ENCODE measurements at regions not wholly inside any gene's neighbourhood (a gene's known extent, or its start where the extent isn't known, plus 50 kb on each side); places are given as distances from the start of the nearest gene placed in this dataset.
"Not testable (repeated sequence)": the region's sequence is repeated elsewhere in the genome, so short reads cannot be mapped to it uniquely, and the experiment has no call there.

DNA sequence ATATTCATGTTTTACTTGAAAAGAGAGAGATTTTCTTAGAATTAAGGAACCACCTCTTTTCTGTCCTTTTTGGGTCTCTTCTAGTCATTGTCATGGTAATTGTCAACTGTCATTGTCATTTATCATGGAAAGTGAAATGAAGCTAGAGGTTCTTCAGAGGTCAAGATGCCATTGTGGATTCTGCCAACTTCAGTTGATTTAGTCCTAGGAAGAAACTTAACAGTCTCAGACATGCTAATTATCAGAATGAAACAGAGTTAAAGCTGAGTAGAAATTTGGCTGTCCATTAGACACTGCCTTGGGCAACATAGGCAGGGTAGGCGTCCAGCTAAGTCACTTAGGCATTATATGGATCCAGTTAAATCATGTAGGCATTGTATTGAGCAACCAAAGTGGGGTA, 796.1 kb upstream of the ADGRL3 start:
- Histone ChIP-seq H2AFZ (no peak overlapping the region), H3K4me1 (ENCODE audit: insufficient read depth) (no peaks in the 10 kb centered on the region), H4K20me1 (ENCODE audit: insufficient read depth) (no peaks in the 10 kb centered on the region), H3K36me3 (ENCODE audit: low read depth) (no peaks in the 10 kb centered on the region), H3K27me3 (replicated peaks; ENCODE audit: insufficient read depth) (no peaks in the 10 kb centered on the region), H3K79me2 (ENCODE audit: insufficient read depth) (no peaks in the 10 kb centered on the region), H3K4me2 (ENCODE audit: unreplicated experiment) (no peak overlapping the region), H3F3A (ENCODE audit: insufficient read depth) (no peaks in the 10 kb centered on the region), H3K9me2 (ENCODE audit: insufficient read depth) (no peaks in the 10 kb centered on the region), H3K27ac (no peak overlapping the region), H3K9me3 (ENCODE audit: low read depth) (no peaks in the 10 kb centered on the region), H3K4me3 (no peak overlapping the region), H3K9ac (no peak overlapping the region)
- 0% methylated on average over 1 of the region's 1 CpG for WGBS, 2 experiments (ENCODE audit: low coverage in 1 of 2, low lambda C conversion rate in 2 of 2, missing lambda C conversion rate in 2 of 2)
- in situ Hi-C loops (cut with MboI), result no loop called here
- TF ChIP-seq EZH2phosphoT487 (IDR thresholded peaks at IDR 0.05; ENCODE audit: insufficient read depth, low read depth) (no peak), EZH2 (IDR thresholded peaks at IDR 0.05; ENCODE audit: insufficient read depth, poor library complexity, severe bottlenecking) (no peak)
- DNase-seq, result no peak

DNA sequence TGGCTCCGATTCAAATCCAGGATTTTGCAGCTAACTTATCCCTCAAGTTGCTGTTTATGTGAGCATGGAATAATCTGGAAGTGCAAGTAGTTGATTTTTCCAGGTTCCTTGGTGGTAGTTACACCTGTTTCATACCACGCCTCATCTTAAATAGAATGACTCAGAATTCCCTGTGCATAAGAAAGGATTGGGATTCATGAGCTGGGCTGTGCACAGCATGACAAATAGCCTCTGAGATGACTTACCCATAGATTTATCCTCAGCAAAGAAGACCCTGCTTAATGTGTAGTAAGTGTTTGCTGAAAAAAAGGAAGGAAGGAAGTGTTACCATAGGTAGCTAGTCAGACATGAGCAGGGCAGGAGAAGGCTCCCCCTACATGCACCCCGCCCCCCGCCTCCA, 777.7 kb upstream of the ADGRL3 start:
- no peaks in the 10 kb centered on the region for H3K36me3 ChIP-seq (ENCODE audit: low read depth)
- in situ Hi-C loops (cut with MboI), result no loop called here
- no peaks in the 10 kb centered on the region for H4K20me1 ChIP-seq (ENCODE audit: insufficient read depth)
- no peaks in the 10 kb centered on the region for H3K4me1 ChIP-seq (ENCODE audit: insufficient read depth)
- no peak overlapping the region for H3K27ac ChIP-seq
- no peak overlapping the region for H3K4me2 ChIP-seq (ENCODE audit: unreplicated experiment)
- H3K4me3 ChIP-seq, result no peak overlapping the region
- H3F3A ChIP-seq (ENCODE audit: insufficient read depth), result no peaks in the 10 kb centered on the region
- no peak overlapping the region for H2AFZ ChIP-seq
- no peak overlapping the region for H3K9ac ChIP-seq
- TF ChIP-seq EZH2 (IDR thresholded peaks at IDR 0.05; ENCODE audit: insufficient read depth, poor library complexity, severe bottlenecking) (no peak), EZH2phosphoT487 (IDR thresholded peaks at IDR 0.05; ENCODE audit: insufficient read depth, low read depth) (no peak)
- no peak for DNase-seq
- H3K27me3 ChIP-seq (replicated peaks; ENCODE audit: insufficient read depth), result no peaks in the 10 kb centered on the region
- 6 to 14% methylated on average over 4 of the region's 4 CpGs for WGBS, 2 experiments (ENCODE audit: low coverage in 1 of 2, low lambda C conversion rate in 2 of 2, missing lambda C conversion rate in 2 of 2)
- H3K9me2 ChIP-seq (ENCODE audit: insufficient read depth), result no peaks in the 10 kb centered on the region
- no peaks in the 10 kb centered on the region for H3K9me3 ChIP-seq (ENCODE audit: low read depth)
- no peaks in the 10 kb centered on the region for H3K79me2 ChIP-seq (ENCODE audit: insufficient read depth)

DNA sequence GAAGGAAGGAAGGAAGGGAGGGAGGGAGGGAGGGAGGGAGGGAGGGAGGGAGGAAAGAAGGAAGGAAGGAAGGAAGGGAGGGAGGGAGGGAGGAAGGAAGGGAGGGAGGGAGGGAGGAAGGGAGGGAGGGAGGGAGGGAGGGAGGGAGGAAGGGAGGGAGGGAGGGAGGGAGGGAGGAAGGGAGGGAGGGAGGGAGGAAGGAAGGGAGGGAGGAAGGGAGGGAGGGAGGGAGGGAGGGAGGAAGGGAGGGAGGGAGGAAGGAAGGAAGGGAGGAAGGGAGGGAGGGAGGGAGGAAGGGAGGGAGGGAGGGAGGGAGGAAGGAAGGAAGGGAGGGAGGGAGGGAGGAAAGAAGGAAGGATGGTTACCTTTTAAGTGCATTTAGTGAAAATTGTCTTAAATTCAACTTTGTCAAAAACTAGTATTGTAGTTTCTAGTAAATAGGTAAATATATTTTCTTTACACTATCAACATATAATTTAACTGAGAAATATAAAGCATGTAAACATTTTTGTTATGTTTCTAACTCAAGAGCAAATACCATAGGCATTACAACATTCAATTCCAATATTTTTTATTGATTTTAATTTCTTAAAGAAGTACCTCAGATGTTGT, 776.4 kb upstream of the ADGRL3 start:
- DNase-seq; H3F3A ChIP-seq (ENCODE audit: insufficient read depth); H3K4me2 ChIP-seq (ENCODE audit: unreplicated experiment); H3K36me3 ChIP-seq (ENCODE audit: low read depth); H2AFZ ChIP-seq; H3K4me3 ChIP-seq; H3K27me3 ChIP-seq (replicated peaks; ENCODE audit: insufficient read depth); H3K9me2 ChIP-seq (ENCODE audit: insufficient read depth); H4K20me1 ChIP-seq (ENCODE audit: insufficient read depth); H3K9me3 ChIP-seq (ENCODE audit: low read depth); H3K9ac ChIP-seq; H3K79me2 ChIP-seq (ENCODE audit: insufficient read depth); in situ Hi-C loops (cut with MboI); H3K27ac ChIP-seq; H3K4me1 ChIP-seq (ENCODE audit: insufficient read depth): not testable (repeated sequence)

GRCh38 chr4:60432911-60433310, 767.2 kb upstream of the ADGRL3 start:
- in situ Hi-C loops (cut with MboI), result no loop called here
- Histone ChIP-seq H4K20me1 (ENCODE audit: insufficient read depth) (no peaks in the 10 kb centered on the region), H3K4me1 (ENCODE audit: insufficient read depth) (no peaks in the 10 kb centered on the region), H3F3A (ENCODE audit: insufficient read depth) (no peaks in the 10 kb centered on the region), H3K4me3 (no peak overlapping the region), H3K27me3 (replicated peaks; ENCODE audit: insufficient read depth) (no peaks in the 10 kb centered on the region), H3K9me3 (ENCODE audit: low read depth) (no peaks in the 10 kb centered on the region), H3K4me2 (ENCODE audit: unreplicated experiment) (no peak overlapping the region), H3K36me3 (ENCODE audit: low read depth) (no peaks in the 10 kb centered on the region), H3K79me2 (ENCODE audit: insufficient read depth) (no peaks in the 10 kb centered on the region), H3K27ac (no peak overlapping the region), H3K9me2 (ENCODE audit: insufficient read depth) (no peaks in the 10 kb centered on the region), H3K9ac (no peak overlapping the region), H2AFZ (no peak overlapping the region)
- WGBS, 2 experiments (ENCODE audit: low coverage in 1 of 2, low lambda C conversion rate in 2 of 2, missing lambda C conversion rate in 2 of 2), result 13 to 25% methylated on average over 1 of the region's 1 CpG
- TF ChIP-seq EZH2 (IDR thresholded peaks at IDR 0.05; ENCODE audit: insufficient read depth, poor library complexity, severe bottlenecking) (no peak), EZH2phosphoT487 (IDR thresholded peaks at IDR 0.05; ENCODE audit: insufficient read depth, low read depth) (no peak)
- no peak for DNase-seq

DNA sequence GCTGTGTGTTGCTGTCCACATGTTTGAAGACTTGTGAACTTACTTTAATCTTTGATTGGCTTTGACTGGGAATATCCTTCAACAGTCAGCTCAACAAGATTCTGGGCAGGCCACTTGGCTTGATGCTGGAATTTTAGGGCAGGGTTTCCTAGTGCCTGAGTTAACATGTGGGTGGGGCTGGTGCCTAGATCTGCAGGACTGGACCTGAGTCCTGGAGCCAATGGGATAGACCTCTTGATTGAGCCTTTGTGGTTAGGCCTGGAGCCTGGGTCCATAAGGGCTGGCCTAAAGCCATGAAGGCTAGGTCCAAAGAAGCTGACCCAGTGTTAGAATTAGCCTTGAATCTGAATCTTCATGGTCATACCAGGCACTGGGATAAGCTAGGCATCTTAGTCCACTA, 757.1 kb upstream of the ADGRL3 start:
- H3K27me3 ChIP-seq (replicated peaks; ENCODE audit: insufficient read depth), result no peaks in the 10 kb centered on the region
- no peaks in the 10 kb centered on the region for H3K9me3 ChIP-seq (ENCODE audit: low read depth)
- H3K36me3 ChIP-seq (ENCODE audit: low read depth), result no peaks in the 10 kb centered on the region
- DNase-seq, result no peak
- in situ Hi-C loops (cut with MboI), result no loop called here
- no peaks in the 10 kb centered on the region for H3K4me1 ChIP-seq (ENCODE audit: insufficient read depth)
- no peak overlapping the region for H2AFZ ChIP-seq
- H4K20me1 ChIP-seq (ENCODE audit: insufficient read depth), result no peaks in the 10 kb centered on the region
- no peak overlapping the region for H3K9ac ChIP-seq
- H3K27ac ChIP-seq, result no peak overlapping the region
- no peaks in the 10 kb centered on the region for H3K9me2 ChIP-seq (ENCODE audit: insufficient read depth)
- TF ChIP-seq EZH2 (IDR thresholded peaks at IDR 0.05; ENCODE audit: insufficient read depth, poor library complexity, severe bottlenecking), result no peak
- TF ChIP-seq EZH2phosphoT487 (IDR thresholded peaks at IDR 0.05; ENCODE audit: insufficient read depth, low read depth), result no peak
- H3K79me2 ChIP-seq (ENCODE audit: insufficient read depth), result no peaks in the 10 kb centered on the region
- H3K4me2 ChIP-seq (ENCODE audit: unreplicated experiment), result no peak overlapping the region
- no peak overlapping the region for H3K4me3 ChIP-seq
- no peaks in the 10 kb centered on the region for H3F3A ChIP-seq (ENCODE audit: insufficient read depth)

All from GM23248 (cell line).